ENCODE measurements at regions not wholly inside any gene's neighbourhood (a gene's known extent, or its start where the extent isn't known, plus 50 kb on each side); places are given as distances from the start of the nearest gene placed in this dataset.

GRCh38 chr4:12286351-12286750 is 857.7 kb upstream of the HS3ST1 start:
- TF ChIP-seq EZH2 (IDR thresholded peaks at IDR 0.05): no peak
- TF ChIP-seq CEBPB (IDR thresholded peaks at IDR 0.05; ENCODE audit: low read depth): peak; percentile 52; the same call in 1 of the 2 replicates
- TF ChIP-seq ZBTB33 (IDR thresholded peaks at IDR 0.05; ENCODE audit: extremely low read depth, insufficient replicate concordance, low read length): no peak
- Histone ChIP-seq H3K4me3 (replicated peaks in 1 of 2; ENCODE audit: low read depth in 1 of 2, low read length in 2 of 2) (no peak overlapping the region), H3K79me2 (ENCODE audit: insufficient read depth, low read length) (no peaks in the 10 kb centered on the region), H3K36me3 (ENCODE audit: control insufficient read depth in 1 of 2, insufficient read depth in 2 of 2, low read length in 2 of 2) (no peaks in the 10 kb centered on the region), H3K9me3 (ENCODE audit: control insufficient read depth in 1 of 2, insufficient read depth in 1 of 2, low read depth in 1 of 2, low read length in 2 of 2) (no peaks in the 10 kb centered on the region), H3K27me3 (ENCODE audit: insufficient read depth, low read length) (no peaks in the 10 kb centered on the region), H2AFZ (ENCODE audit: low read depth, low read length, poor library complexity, severe bottlenecking) (no peak overlapping the region), H3K27ac (ENCODE audit: low read depth, low read length) (no peak overlapping the region), H3K4me1 (ENCODE audit: control insufficient read depth in 1 of 2, insufficient read depth in 2 of 2, low read length in 2 of 2) (no peaks in the 10 kb centered on the region), H3K4me2 (ENCODE audit: low read length) (no peak overlapping the region), H3K9ac (ENCODE audit: low read length) (no peak overlapping the region), H4K20me1 (ENCODE audit: insufficient read depth) (no peaks in the 10 kb centered on the region), H3K9me2 (ENCODE audit: insufficient read depth) (no peaks in the 10 kb centered on the region)
- ChIA-PET RAD21 (ENCODE audit: low non-redundant PET in 1 of 2, low total read pairs in 2 of 2, uncharacterized antibody in 2 of 2, unreplicated experiment in 2 of 2) (no interaction called here), CTCF (no interaction called here), POLR2A (no interaction called here)
- BruUV-seq (replicated peaks): no TSS peak
- no peak for ATAC-seq
- intact Hi-C loops (cut with micrococcal nuclease): no loop called here
- no peak for DNase-seq (ENCODE audit: low read depth, low spot score)

- POLR2A ChIA-PET: no interaction called here
- intact Hi-C loops (cut with micrococcal nuclease): no loop called here
- BruUV-seq (replicated peaks): no TSS peak
- H3K27ac ChIP-seq (ENCODE audit: low read depth, low read length): no peak overlapping the region
- ATAC-seq: no peak
- H3K36me3 ChIP-seq (ENCODE audit: control insufficient read depth in 1 of 2, insufficient read depth in 2 of 2, low read length in 2 of 2): no peaks in the 10 kb centered on the region
- H3K4me1 ChIP-seq (ENCODE audit: control insufficient read depth in 1 of 2, insufficient read depth in 2 of 2, low read length in 2 of 2): no peaks in the 10 kb centered on the region
- no peak overlapping the region for H2AFZ ChIP-seq (ENCODE audit: low read depth, low read length, poor library complexity, severe bottlenecking)
- CTCF ChIA-PET: no interaction called here
- no peak for DNase-seq (ENCODE audit: low read depth, low spot score)
- no peak overlapping the region for H3K4me3 ChIP-seq (replicated peaks in 1 of 2; ENCODE audit: low read depth in 1 of 2, low read length in 2 of 2)
- no peaks in the 10 kb centered on the region for H3K9me3 ChIP-seq (ENCODE audit: control insufficient read depth in 1 of 2, insufficient read depth in 1 of 2, low read depth in 1 of 2, low read length in 2 of 2)
- no peak overlapping the region for H3K9ac ChIP-seq (ENCODE audit: low read length)
- RAD21 ChIA-PET (ENCODE audit: low non-redundant PET in 1 of 2, low total read pairs in 2 of 2, uncharacterized antibody in 2 of 2, unreplicated experiment in 2 of 2): no interaction called here
- no peaks in the 10 kb centered on the region for H3K79me2 ChIP-seq (ENCODE audit: insufficient read depth, low read length)
- no peaks in the 10 kb centered on the region for H4K20me1 ChIP-seq (ENCODE audit: insufficient read depth)
- H3K4me2 ChIP-seq (ENCODE audit: low read length): no peak overlapping the region
- no peaks in the 10 kb centered on the region for H3K9me2 ChIP-seq (ENCODE audit: insufficient read depth)
- H3K27me3 ChIP-seq (ENCODE audit: insufficient read depth, low read length): no peaks in the 10 kb centered on the region
- TF ChIP-seq FOSL1 (IDR thresholded peaks at IDR 0.05; ENCODE audit: low read depth): no peak
- no peak for TF ChIP-seq SP1 (IDR thresholded peaks at IDR 0.05; ENCODE audit: low read depth)
- no peak for TF ChIP-seq TCF7L2 (IDR thresholded peaks at IDR 0.05; ENCODE audit: borderline replicate concordance, extremely low read depth, insufficient read depth, insufficient read length)
- TF ChIP-seq CBX3 (IDR thresholded peaks at IDR 0.05; ENCODE audit: low read depth): no peak
- no peak for TF ChIP-seq REST (IDR thresholded peaks at IDR 0.05; ENCODE audit: low read depth)
- TF ChIP-seq YY1 (IDR thresholded peaks at IDR 0.05; ENCODE audit: extremely low read depth, insufficient replicate concordance, low read depth, low read length): no peak
- TF ChIP-seq ZBTB33 (IDR thresholded peaks at IDR 0.05; ENCODE audit: extremely low read depth, insufficient replicate concordance, low read length): no peak
Observed at GRCh38 chr4:12270546-12270945, 841.9 kb upstream of the HS3ST1 start.
